Left colon (tissue), 2 donors: ENCODE measurements at regions not wholly inside any gene's neighbourhood (a gene's known extent, or its start where the extent isn't known, plus 50 kb on each side); places are given as distances from the start of the nearest gene placed in this dataset.
A peak's percentile ranks its signal among the peaks of the same experiment; 100 is the strongest.

Source experiments
- ATAC-seq: fragments of 200-7000 bp; cut with Tn5 transposase; one replicate; pipeline ENCODE4 v1.9.1; 2020; ENCODE audit warnings: mild to moderate bottlenecking, moderate library complexity
- DNase-seq, 2 donors: peaks; one replicate each; pipeline ENCODE4 v3.0.0-alpha.2; 2020
- intact Hi-C, 2 donors: fragments of 100-400 bp; cut with DNase I in 1 of 2; cut with micrococcal nuclease in 1 of 2; formaldehyde crosslinking; loops; one replicate each; pipeline versions ENCODE4 v1.11.2 to v1.14.0; 2022; cut with DNase I, micrococcal nuclease
- donor health status: DM: no; HTN: no; CAD: no.
- donor health status: DM: yes; HTN: yes; CAD: no.

- ATAC-seq (no peak), DNase-seq (no peak)
- intact Hi-C loops = no loop called here
Measured at GRCh38 chr10:113425008-113425407, 127.8 kb upstream of the HABP2 start.

- DNase-seq = no peak
- ATAC-seq = peak; percentile 73
- intact Hi-C loops = no loop called here
Measured at GRCh38 chr10:113425541-113425951, 127.3 kb upstream of the HABP2 start.

GRCh38 chr10:113426181-113426877 is 126.5 kb upstream of the HABP2 start:
- no peak for ATAC-seq
- intact Hi-C loops = no loop called here

GRCh38 chr10:113427236-113427735 is 125.6 kb upstream of the HABP2 start:
- intact Hi-C loops = no loop called here
- no peak for ATAC-seq

More at GRCh38 chr10:113426181-113426877, 126.5 kb upstream of the HABP2 start:
- no peak for DNase-seq

GRCh38 chr10:113427811-113428558 is 124.9 kb upstream of the HABP2 start:
- intact Hi-C loops = no loop called here
- ATAC-seq (no peak), DNase-seq (no peak)

More at GRCh38 chr10:113427236-113427735, 125.6 kb upstream of the HABP2 start:
- DNase-seq = no peak

- intact Hi-C loops = no loop called here
- DNase-seq (no peak), ATAC-seq (no peak)
Measured at GRCh38 chr10:113430634-113431397, 122.0 kb upstream of the HABP2 start.

DNA sequence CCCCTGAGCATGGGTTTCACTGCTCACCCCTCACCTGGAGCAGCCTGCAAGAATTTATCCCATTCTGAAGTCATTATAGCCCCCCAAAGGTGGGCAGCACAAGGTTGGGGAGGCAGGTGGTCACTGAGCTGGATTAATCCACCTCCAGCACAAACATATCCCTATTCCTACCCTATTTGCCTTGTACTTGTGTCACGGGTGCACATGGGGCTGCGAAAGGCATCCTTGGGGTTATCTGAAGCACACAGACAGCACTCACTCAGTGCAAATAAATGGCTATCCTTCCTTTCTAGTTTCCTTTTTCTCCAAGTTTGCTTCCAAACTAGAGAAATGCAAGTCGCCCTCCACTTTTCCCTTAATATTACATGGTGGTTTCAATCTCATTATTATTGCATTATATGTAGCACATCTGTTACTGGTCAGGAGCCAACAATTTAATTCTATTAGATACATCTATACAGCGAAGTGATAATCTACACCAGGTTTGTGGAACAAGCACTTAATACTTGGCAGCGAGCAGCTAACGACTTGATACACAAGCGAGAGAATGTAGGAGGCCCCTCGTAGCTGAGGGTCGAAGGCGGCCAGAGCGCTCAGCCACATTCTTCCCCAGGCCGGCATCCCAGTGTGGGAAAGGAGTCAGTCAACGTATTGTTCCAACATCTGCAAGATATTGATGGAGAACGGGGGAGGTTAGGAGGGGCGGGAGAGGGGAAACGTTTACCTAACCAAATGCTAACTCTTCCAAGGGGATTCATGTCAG is 121.3 kb upstream of the HABP2 start:
- ATAC-seq = no peak
- DNase-seq = no peak
- intact Hi-C loops = no loop called here

- intact Hi-C loops = no loop called here
- DNase-seq (no peak), ATAC-seq (no peak)
Measured at GRCh38 chr10:113433711-113434110, 119.1 kb upstream of the HABP2 start.

DNA sequence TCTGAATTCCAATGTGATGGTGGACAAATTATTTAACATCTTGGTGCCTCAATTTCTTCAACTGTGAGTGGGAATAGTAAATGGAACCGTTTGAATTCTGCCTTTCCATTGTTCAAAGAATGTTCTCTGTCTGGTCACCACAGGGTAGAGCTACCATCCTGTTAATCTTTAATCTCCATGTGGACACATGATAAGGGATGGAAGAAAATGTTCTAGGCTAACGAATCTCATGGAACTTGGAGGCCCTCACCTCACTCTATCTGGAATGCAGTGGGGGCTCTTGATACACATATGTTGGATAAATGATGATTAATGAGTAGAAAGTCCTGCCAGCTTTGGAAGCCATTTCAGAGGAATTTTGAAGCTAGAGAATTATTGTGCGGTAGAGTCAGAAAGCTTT is 118.5 kb upstream of the HABP2 start:
- intact Hi-C loops = no loop called here
- ATAC-seq (no peak), DNase-seq (no peak)

- no peak for ATAC-seq
- intact Hi-C loops = no loop called here
- DNase-seq = no peak
Measured at GRCh38 chr10:113434950-113435349, 117.9 kb upstream of the HABP2 start.

DNA sequence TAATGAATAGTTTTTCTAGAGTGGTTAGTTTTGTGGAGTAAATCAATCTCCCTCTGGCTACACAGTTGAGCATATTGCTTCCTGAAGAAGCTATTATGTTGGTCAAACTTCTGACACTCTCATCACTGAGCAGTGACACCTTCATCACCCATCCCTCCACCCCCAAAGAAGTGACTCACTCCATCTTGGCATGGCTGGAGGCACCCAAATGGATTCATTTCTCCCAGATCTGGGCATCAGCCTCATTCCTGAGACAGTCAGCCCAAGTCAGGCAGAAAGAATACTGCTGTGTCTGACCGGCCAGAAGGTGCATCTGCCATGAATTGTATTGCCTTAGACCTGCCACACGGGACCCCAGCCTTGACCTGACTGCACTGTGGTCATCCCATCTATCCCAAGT is 117.0 kb upstream of the HABP2 start:
- intact Hi-C loops = no loop called here
- DNase-seq = no peak
- no peak for ATAC-seq

- DNase-seq (no peak), ATAC-seq (no peak)
- intact Hi-C loops = no loop called here
Measured at GRCh38 chr10:113436851-113437250, 116.0 kb upstream of the HABP2 start.

- intact Hi-C loops = no loop called here
- ATAC-seq = no peak
- DNase-seq = no peak
Measured at GRCh38 chr10:113438652-113439051, 114.2 kb upstream of the HABP2 start.

- intact Hi-C loops = no loop called here
- DNase-seq = no peak
- ATAC-seq = no peak
Measured at GRCh38 chr10:113441220-113441619, 111.6 kb upstream of the HABP2 start.

- no peak for ATAC-seq
- no peak for DNase-seq
- intact Hi-C loops = no loop called here
Measured at GRCh38 chr10:113441686-113442270, 111.1 kb upstream of the HABP2 start.

DNA sequence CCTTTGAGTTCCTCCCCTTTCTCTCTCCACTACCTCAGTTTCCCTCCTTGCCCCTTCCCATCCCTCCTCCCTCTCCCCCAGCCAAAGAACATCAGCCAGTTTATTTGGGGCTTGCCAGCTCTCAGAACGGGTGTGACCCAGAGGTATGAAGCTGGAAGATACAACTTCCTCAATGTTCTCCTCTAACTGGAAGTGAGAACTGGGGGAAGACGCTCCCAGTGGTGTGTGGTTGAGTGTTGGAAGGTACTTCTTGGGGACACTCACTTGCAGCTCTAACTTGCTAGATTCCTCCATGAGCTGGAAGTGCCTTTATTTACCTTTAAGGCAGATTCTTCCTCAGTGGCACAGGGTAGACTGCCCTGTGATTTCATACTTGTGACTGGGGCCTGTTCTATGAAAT is 110.5 kb upstream of the HABP2 start:
- ATAC-seq = no peak
- DNase-seq = no peak
- intact Hi-C loops = no loop called here

DNA sequence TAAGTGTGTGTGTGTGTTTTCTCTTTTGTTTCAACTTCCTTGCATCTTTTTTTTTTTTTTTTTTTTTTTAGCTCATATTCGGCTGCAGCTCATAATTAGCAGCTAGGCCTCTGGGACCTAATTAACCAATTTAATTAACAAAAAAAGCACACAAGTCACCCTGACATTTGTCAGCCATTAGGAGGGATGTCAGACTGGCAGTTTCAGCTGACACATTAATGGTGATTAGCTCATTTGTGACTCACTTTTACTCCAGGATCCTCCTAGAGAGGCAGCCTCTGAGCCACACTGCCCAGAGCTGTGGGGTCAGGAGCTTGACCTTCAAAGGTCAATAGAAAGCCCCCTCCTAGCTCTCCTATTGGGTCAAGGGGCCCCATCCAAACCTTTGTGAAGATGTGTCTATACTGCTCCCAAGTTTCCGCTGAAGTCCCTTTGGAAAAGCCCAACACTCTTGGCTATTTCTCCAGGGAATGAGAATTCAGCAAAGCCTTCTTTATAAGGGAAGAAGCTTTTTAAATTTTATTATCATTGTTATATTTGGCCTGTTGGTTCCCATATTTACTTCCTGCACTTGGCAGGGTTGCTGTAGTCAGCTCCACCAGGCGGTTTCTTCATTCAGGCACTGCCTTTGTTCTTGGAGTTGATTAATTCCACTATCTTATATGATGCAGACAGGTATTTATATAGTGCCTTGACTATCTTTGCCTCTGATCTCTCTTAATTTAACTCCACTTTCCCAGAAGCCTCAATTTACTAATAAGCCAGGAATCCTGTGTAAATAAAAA is 109.5 kb upstream of the HABP2 start:
- intact Hi-C loops = no loop called here
- DNase-seq = no peak
- no peak for ATAC-seq
